Osteoblast (primary cell): ENCODE measurements at regions not wholly inside any gene's neighbourhood (a gene's known extent, or its start where the extent isn't known, plus 50 kb on each side); places are given as distances from the start of the nearest gene placed in this dataset.
"Not testable (repeated sequence)": the region's sequence is repeated elsewhere in the genome, so short reads cannot be mapped to it uniquely, and the experiment has no call there.

Source experiments
- DNase-seq: peaks from one replicate; pipeline ENCODE4 v3.0.0; 2011; ENCODE audit warnings: low spot score, mixed read lengths; ENCODE audit not compliant: insufficient read length; ENCODE audit errors: missing footprints
- H2AFZ ChIP-seq: 2 replicates; pipeline ENCODE4 v1.6.0; 2011; ENCODE audit warnings: mild to moderate bottlenecking, low read length
- H3K27ac ChIP-seq: 2 replicates; pipeline ENCODE4 v1.5.1; 2011; ENCODE audit warnings: mild to moderate bottlenecking, low read depth, low read length, moderate library complexity
- H3K27me3 ChIP-seq: 2 replicates; pipeline ENCODE4 v1.6.0; 2012; ENCODE audit warnings: mild to moderate bottlenecking, control low read depth, inconsistent platforms, low read length, moderate library complexity; ENCODE audit not compliant: insufficient read depth
- H3K36me3 ChIP-seq: 2 replicates; pipeline ENCODE4 v1.5.1; 2011; ENCODE audit warnings: mild to moderate bottlenecking, low read length, control low read depth, moderate library complexity; ENCODE audit not compliant: insufficient read depth
- H3K4me1 ChIP-seq: 2 replicates; pipeline ENCODE4 v1.5.1; 2011; ENCODE audit warnings: mild to moderate bottlenecking, low read length, control low read depth, moderate library complexity; ENCODE audit not compliant: insufficient read depth
- H3K4me2 ChIP-seq: 2 replicates; pipeline ENCODE4 v1.6.0; 2011; ENCODE audit warnings: mild to moderate bottlenecking, low read length; ENCODE audit not compliant: insufficient read depth
- H3K4me3 ChIP-seq: fragments of 200-600 bp; sonication (generic); 3 replicates; pipeline ENCODE4 v1.5.1; 2012; ENCODE audit warnings: mild to moderate bottlenecking, low read length, inconsistent platforms; ENCODE audit not compliant: insufficient read depth
- H3K79me2 ChIP-seq: 2 replicates; pipeline ENCODE4 v1.6.0; 2012; ENCODE audit warnings: mild to moderate bottlenecking, low read length, control low read depth, inconsistent platforms; ENCODE audit not compliant: insufficient read depth
- H3K9me3 ChIP-seq: 2 replicates; pipeline ENCODE4 v1.5.1; 2011; ENCODE audit warnings: low read depth, low read length, control low read depth
- H4K20me1 ChIP-seq: 2 replicates; pipeline ENCODE4 v1.6.0; 2012; ENCODE audit warnings: mild to moderate bottlenecking, low read length, control low read depth; ENCODE audit not compliant: insufficient read depth
- CTCF ChIP-seq: IDR thresholded peaks from 2 replicates; pipeline ENCODE4 v1.5.1; 2011; ENCODE audit warnings: mild to moderate bottlenecking, low read depth, low read length, moderate library complexity; ENCODE audit errors: extremely low read depth

DNA sequence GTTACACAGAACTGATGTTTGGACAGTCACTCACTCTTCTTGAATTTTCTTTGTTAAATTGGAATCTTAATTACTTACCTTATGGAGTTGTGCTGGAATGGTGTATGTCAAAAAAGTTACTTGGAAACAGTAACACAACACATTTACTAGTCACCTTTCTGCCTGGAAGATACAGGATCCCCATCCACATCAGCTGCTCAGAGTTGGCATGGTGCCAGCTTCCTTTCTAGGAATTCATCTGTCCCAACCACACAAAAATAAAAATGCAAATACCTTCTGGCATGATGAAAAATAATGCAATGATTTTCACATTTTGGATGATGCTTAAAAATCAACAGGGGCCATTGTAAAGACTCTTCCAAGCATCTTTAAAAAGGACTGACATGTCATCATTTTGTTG lies 341.5 kb downstream of the TMEM38B start:
- Histone ChIP-seq H3K27ac (no peak overlapping the region), H4K20me1 (no peaks in the 10 kb centered on the region), H3K36me3 (no peaks in the 10 kb centered on the region), H3K4me3 (no peak overlapping the region), H3K4me1 (no peaks in the 10 kb centered on the region), H2AFZ (no peak overlapping the region), H3K9me3 (no peaks in the 10 kb centered on the region), H3K79me2 (no peaks in the 10 kb centered on the region), H3K27me3 (no peaks in the 10 kb centered on the region), H3K4me2 (no peak overlapping the region)
- TF ChIP-seq CTCF = no peak
- DNase-seq = no peak

DNA sequence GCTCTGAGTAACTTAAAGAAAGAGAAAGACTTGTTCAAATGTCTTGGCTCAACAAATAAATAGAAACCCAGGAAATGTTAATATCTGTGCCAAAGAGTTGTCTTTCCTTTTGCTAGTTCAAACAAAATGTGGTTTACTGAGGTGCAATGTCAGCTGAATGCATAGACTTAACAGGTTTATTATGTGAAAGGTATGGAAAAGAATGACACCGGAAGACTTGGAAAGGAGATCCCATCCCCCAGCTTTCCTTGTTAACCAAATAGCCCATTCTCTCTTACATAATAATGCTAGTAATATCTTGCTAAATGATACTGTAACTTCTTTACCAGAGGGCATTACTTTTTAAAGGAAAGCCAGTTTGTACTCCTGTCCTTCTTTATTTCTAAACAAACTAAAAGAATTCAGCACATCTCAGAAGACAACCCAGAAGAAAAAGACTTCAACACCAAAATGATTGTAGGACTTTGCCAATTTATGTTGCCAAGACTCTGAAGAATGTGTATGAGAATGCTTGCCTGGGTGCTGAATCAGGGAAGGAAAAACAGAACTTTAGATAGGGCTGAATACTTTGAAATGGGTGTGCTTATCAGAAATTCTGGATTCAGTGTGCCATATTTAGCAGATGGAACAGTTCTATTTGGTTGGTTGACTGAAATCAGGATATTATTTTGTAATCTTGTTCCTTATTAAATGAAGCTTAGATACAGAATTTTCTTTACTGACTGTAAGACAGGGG lies 344.1 kb downstream of the TMEM38B start:
- Histone ChIP-seq H3K27ac (no peak overlapping the region), H3K79me2 (no peaks in the 10 kb centered on the region), H3K4me1 (no peaks in the 10 kb centered on the region), H3K9me3 (peaks cover 2% of the 10 kb centered on the region), H4K20me1 (no peaks in the 10 kb centered on the region), H2AFZ (no peak overlapping the region), H3K4me2 (no peak overlapping the region), H3K36me3 (no peaks in the 10 kb centered on the region), H3K27me3 (no peaks in the 10 kb centered on the region), H3K4me3 (no peak overlapping the region)
- no peak for DNase-seq
- no peak for TF ChIP-seq CTCF

- TF ChIP-seq CTCF = no peak
- Histone ChIP-seq H3K79me2 (no peaks in the 10 kb centered on the region), H4K20me1 (no peaks in the 10 kb centered on the region), H3K9me3 (peaks cover 2% of the 10 kb centered on the region), H3K4me3 (no peak overlapping the region), H3K27ac (no peak overlapping the region), H3K4me2 (no peak overlapping the region), H3K27me3 (no peaks in the 10 kb centered on the region), H2AFZ (no peak overlapping the region), H3K36me3 (no peaks in the 10 kb centered on the region), H3K4me1 (no peaks in the 10 kb centered on the region)
- no peak for DNase-seq
Observed at GRCh38 chr9:106039151-106039935, 345.0 kb downstream of the TMEM38B start.

GRCh38 chr9:106041920-106042319 lies 347.6 kb downstream of the TMEM38B start:
- DNase-seq, H3K27ac ChIP-seq, H2AFZ ChIP-seq, H3K4me1 ChIP-seq, H3K9me3 ChIP-seq, H3K79me2 ChIP-seq, H3K4me2 ChIP-seq, H3K36me3 ChIP-seq, H4K20me1 ChIP-seq, H3K27me3 ChIP-seq, H3K4me3 ChIP-seq: not testable (repeated sequence)
